PC-3 (cell line): ENCODE measurements at regions not wholly inside any gene's neighbourhood (a gene's known extent, or its start where the extent isn't known, plus 50 kb on each side); places are given as distances from the start of the nearest gene placed in this dataset.

Source experiments
- CTCF ChIP-seq: fragments of 300-600 bp; sonication (generic); conservative IDR thresholded peaks from 2 replicates; pipeline ENCODE4 v1.5.1; 2017; ENCODE audit warnings: antibody characterized with exemption, low read depth, mild to moderate bottlenecking, low read length
- EZH2 ChIP-seq: fragments of 300-600 bp; sonication (generic); IDR thresholded peaks from one replicate; pipeline ENCODE4 v1.6.1; 2017; ENCODE audit warnings: antibody characterized with exemption, mild to moderate bottlenecking, low read length; ENCODE audit not compliant: unreplicated experiment
- EZH2phosphoT487 ChIP-seq: fragments of 300-600 bp; sonication (generic); IDR thresholded peaks from 2 replicates; pipeline ENCODE4 v1.6.1; 2018; ENCODE audit warnings: mild to moderate bottlenecking, antibody characterized with exemption, low read length, borderline replicate concordance

GRCh38 chr4:131061734-131062133 is 1965.8 kb downstream of the C4orf33 start:
- TF ChIP-seq EZH2 = no peak
- TF ChIP-seq CTCF = no peak
- TF ChIP-seq EZH2phosphoT487 = no peak
